HPDE6-E6E7 (cell line): ENCODE measurements at regions not wholly inside any gene's neighbourhood (a gene's known extent, or its start where the extent isn't known, plus 50 kb on each side); places are given as distances from the start of the nearest gene placed in this dataset.

ENCODE experiments used
- DNase-seq: peaks from one replicate; pipeline ENCODE4 v3.0.0; 2011; ENCODE audit warnings: missing footprints; ENCODE audit errors: extremely low spot score

DNA sequence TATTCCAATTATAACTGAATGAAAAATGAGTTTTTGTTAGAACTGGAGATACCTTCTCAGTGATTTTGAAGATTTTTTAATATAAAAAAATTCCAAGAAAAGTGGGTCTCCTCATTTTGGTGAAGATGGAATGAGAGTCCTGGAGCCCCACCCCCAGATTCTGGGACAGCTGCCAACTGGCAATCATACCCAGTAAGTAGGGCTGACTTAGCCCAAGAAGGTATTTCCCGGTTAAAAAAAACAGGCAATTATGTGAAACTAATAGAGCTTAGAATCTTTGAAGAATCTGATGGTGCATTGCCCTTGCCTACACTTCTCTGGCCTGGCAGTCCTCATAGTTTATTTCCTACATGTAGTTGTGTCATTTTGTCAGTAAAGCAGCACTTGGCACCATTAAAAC lies 52.8 kb upstream of the VWDE start:
- peak; percentile 3 for DNase-seq

DNA sequence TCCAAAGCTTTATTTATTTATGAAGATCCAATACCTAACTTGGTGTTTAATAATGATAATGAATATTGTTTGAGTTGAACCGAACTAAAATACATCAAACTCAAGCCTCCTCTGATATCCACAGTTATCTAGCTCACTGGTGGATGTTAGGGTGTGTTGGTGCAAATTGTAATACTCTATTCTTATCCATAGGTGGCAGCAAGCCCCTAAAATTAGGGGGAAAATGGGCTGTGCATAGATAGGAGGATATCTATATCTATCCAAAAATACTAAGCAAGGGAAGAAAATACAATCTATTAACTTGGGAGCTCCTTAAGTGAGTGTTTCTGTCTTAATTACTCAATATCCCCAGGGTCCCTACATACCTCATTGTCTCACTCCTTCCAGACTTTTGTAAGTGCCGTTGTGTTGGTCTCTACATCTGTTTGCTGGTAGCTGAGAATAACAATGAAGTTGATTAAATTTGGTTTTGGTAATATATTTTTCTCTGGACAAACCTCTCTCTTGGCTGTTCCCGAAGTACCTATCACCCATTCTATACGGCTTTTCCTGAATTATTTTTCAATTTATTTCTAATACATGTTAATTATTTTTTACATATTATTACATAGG lies 55.0 kb upstream of the VWDE start:
- DNase-seq = peak; percentile 35

DNA sequence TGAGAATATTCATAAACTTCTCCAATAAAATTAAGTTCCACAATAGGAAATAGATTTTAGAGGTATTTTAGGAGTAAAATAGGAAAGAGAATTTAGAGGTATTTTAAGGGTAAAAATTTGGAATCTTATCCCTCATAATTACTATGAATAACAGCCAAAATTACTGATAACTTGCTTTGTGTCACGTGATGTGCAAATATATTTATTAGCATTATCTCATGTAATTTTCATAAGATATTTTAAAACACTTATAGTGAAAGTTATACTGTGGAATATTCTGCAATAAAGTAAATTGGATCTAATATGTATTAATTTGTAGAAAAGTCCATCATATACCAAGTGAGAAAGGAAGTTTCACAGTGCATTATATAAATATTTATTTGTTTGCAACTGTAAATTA lies 64.2 kb upstream of the VWDE start:
- no peak for DNase-seq

DNA sequence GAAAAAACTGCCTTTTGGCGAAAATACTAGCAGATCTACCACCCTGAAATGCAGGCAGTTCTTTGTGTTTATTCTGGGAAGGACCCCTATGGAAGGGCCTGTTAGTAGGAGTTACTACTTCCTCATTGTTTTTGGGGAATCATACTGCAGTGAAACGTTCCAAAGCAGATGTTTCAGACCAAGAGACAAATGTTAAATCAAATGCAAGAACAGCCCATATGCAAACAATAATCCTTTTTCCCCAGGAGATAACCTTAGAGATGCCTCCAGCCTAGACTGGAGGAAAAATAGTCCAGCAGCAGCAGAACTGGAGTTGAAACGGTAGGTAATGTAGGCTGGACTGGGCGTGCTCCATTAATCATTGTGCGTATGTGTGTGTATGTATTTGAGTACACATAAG lies 65.9 kb upstream of the VWDE start:
- no peak for DNase-seq

DNA sequence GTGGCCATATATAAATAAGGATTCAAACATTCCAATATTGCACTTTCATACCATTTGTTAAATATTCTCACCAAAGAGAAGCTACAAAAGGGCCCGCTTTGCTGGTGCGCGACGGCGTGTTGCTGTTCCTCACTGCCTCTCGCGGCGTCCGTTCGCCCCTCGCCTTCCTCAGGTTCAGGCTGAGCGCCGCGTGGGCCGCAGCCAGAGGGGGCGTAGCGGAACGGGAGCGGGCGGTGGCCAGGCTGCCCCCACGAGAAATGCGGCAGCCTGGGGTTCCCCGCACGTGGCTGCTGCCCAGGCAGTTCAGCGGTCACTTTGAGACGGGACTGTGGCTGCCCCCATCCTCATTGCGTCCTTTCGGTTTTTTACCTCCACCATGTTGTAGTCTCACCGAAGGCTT lies 67.3 kb upstream of the VWDE start:
- no peak for DNase-seq

DNA sequence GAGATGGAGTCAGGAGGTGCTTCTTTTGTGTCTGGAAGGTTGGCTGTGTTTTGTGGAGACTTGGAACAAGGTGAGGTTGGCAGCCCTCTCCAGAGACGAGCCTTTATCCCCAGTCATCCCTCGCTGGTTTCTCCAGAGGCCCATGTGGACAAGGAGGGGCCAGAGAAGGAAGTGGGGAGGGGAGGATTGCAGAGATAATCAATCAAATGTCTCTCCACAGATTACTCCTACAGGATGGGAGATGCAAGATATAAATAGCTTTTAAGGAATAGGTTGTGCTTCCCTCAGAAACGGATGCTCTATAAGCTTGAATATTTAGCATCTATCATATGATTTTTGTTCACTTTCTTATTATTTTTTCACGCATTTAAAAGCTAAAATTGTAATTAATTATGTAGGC lies 70.4 kb upstream of the VWDE start:
- DNase-seq = no peak

DNA sequence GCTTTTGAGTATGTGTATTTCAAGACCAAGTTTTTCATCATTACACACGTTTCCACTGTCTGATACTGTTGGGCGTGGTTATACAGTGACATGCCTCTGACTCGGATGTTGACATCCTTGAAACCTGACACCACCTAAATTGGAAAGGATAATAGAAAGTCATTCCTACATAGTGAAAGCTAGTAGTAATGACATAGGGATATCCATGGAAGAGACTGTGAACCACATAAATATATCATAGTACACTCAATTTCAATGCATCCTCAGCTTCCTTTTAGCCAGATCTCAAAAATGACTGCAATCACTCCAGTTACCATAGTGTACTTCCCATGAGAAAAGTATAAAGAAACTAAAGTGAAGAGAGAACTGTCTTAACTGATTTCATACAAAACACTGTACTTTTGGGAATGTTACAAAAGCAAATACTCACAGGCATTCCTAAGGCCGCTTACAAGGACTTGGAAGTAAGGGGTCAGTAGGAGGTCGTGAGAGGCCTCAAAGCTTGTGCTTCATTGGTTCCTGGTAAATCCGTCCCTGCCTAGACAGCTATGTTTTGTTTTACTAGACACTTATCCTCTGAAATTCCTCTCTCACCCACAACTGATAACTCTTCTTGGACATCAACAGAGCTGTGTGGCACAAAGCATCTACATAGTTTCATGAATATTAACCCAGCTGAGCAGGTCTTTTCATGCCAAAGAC lies 71.8 kb upstream of the VWDE start:
- DNase-seq = no peak

DNA sequence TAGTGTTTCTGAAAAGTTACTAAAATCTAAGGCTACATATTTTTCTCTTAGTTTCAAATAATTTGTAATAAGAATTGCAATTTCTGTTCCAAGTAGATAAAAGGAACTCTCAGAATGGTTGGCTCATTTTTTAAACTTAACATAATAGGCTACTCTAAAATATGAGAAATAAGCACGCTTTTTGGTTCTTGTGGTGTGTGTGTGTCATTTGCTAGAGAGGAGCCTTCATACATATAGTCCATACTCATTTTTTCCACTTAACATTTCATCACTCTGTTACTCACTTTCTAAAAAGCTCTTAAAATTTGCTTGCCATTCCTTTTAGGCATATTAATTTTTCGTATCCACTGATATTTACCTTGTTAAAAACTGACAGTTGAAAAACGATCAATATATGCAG lies 74.0 kb upstream of the VWDE start:
- no peak for DNase-seq

DNA sequence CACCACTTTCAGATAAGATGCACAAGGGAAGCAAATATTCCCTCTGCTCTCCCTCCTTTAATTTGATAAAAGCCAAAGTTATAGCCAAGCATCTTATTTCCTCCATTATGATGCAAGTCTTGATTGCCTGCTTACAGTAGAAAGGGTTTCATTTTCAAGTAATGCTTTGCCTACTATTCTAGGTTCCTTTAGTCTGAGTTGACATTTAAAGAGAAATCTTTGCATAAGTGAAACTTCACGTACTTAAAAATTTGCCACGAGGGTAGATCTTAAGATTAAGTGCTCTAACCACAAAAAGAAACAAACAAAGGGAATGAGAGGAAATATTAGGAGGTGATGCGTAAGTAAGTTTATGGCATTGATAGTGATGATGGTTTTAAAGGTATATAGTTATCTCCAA lies 78.1 kb upstream of the VWDE start:
- no peak for DNase-seq

DNA sequence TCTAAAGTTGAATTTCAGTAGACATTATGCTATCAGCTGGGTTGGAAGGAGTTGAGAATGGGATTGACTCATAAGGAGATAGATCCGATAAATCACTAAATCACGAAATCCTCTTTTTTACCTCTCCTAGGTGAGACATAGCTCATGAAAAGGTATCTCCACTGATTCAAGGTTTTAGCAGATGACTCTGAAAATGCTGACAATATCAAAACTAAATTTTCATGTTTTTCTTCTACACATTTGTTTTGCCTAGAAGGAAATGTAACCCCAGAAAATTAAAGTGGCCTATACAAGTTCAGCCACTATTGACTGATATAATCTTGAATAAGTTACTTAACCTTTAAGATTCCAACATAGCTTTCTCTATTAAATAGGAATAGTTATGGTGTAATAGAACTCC lies 82.2 kb upstream of the VWDE start:
- no peak for DNase-seq

DNA sequence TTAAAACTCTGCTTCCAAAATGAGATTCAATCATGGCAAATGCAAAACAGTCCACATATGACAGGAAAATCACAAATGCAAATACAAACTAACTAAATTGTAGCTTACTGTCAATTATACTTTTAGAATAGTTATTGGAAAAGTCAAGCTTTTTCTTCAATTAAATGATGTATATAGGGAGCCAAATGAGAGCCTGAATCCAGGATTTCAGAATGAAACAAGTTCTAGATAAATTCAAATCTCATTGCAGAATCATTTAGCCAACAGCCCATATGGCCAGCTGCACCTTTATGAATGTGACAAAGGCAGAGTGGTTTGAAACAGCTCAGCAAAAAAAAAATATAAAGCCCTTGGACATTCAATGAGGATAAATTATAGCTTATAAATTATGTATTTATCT lies 82.2 kb upstream of the SCIN start:
- no peak for DNase-seq

DNA sequence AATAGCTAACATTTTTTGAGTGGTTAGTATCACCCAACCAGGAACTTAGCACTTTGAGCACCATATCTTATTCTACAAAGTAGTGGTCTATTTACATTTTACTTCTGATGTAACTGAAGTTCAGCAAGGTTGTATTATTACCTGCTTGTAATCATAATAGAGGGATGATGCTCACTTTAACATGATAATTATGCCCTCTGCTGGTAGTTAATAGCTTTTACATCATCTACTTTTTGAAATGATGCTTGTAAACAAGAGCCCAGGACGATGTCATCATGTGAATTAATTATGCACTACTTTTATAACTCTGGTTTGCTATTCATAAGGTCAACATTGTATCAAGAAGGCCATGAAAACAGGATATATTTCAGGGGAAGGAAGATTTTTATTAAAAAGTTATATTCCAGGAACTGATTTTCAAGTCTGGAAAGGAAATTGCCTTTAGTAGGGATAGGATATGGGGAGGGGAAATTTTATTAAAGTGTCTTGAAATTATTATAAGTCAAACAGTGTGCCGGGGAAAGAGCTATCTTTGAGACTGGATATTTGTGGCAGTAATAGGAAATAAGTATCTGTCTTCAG lies 80.3 kb upstream of the SCIN start:
- DNase-seq = peak; percentile 13

DNA sequence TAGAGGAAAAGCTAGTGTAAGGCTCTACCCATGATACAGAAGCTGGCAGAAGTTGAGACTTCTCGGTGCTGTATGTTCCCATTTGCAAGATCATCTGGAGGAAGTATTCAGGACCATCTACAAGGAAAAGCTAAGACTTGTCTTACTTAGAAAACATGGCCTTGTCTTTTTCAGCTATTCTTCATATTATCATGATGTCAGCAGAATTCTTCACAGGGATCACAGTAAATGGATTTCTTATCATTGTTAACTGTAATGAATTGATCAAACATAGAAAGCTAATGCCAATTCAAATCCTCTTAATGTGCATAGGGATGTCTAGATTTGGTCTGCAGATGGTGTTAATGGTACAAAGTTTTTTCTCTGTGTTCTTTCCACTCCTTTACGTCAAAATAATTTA lies 79.6 kb upstream of the SCIN start:
- DNase-seq = no peak

DNA sequence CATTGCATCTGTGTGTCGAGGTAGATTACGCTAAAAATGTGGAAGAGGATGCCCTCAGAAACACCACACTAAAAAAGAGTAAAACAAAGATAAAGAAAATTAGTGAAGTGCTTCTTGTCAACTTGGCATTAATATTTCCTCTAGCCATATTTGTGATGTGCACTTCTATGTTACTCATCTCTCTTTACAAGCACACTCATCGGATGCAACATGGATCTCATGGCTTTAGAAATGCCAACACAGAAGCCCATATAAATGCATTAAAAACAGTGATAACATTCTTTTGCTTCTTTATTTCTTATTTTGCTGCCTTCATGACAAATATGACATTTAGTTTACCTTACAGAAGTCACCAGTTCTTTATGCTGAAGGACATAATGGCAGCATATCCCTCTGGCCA lies 79.0 kb upstream of the SCIN start:
- no peak for DNase-seq

DNA sequence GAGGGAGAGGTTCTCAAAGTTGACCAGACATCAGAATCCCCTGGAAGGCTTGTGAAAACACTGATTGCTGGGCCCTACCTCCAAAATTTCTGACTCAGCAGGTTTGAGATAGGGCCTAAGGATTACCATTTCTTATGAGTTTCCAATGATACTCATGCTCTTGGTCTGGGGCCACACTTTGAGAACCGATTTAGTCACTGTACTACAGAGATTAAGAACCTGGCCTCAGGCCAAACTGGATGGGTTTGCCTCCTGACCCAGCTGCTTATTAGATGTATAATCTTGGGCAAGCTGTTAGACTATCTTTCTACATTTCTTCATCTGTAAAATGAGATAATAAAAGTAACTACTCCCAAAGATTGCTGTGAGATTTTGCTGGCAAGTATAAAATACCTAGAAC lies 77.1 kb upstream of the SCIN start:
- no peak for DNase-seq

DNA sequence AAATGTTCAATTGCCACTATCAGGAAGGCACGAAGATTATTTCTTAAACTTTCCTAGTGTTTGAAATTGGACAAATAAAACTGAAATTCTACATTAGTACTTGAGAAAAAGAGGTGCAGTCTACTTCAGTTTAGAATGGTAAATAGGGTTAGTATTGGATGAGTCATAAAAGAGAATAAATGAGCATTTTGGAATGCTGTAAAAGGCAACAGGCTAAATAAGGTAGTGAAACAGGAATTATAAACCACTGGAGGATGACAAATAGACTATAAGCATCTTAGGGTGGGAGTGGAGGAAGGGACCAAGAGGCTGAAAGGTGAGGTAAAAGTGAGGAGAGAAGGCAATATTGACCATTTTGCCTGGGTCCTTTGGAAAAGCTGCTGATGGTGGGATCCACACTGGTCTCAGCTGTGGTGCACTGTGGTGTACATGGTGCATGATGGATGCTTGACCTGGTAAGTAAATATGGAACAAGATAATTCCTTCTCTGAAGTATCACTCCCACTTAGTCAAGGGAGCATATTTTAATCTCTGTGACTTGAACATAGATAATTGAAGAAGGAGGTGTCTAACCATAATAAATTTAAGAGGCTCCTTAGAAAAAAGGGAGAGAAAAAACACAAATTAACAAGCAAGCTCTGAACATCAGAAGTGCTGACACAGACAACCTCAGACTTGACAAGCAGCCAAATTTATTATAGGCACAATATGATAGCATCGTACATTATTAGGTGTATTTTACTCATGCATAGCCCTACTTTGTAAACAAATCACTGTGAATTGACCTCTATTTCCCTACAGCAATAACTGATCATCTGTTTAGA lies 76.4 kb upstream of the SCIN start:
- DNase-seq = no peak

DNA sequence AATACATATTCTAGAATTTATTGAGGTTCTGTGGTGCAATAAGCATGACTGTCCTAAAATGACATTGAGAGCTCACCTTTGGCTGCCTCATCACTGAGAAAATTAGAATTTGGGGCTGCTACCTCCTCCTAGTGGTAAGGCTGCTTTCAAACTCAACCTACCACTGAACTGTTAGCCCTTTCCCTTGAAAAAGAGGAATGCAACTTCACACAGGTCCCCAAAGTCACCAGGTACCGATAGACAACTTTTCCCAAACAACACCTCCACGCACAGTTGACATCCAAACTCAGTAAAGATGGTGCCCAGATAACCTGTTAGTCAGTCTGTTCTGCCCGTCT lies 75.9 kb upstream of the SCIN start:
- no peak for DNase-seq

DNA sequence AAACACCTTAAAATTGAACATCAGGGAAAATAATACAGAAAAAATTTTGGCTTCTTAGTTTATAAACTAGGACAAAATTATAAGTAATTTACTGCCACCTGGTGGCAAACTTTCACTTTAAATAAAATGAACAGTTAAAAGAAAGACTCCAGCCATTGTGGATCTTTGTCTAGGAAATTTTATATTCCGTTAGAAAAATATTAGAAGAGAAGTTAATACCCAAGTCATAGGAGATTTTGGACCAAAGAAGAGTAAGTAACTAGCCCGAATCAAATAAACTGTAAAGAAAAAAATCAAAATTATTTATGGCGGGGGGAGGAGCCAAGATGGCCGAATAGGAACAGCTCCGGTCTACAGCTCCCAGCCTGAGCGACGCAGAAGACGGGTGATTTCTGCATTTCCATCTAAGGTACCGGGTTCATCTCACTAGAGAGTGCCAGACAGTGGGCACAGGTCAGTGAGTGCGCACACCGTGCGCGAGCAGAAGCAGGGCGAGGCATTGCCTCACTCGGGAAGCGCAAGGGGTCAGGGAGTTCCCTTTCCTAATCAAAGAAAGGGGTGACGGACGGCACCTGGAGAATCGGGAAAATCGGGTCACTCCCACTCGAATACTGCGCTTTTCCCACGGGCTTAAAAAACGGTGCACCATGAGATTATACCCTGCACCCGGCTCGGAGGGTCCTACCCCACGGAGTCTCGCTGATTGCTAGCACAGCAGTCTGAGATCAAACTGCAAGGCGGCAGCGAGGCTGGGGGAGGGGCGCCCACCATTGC lies 73.4 kb upstream of the SCIN start:
- peak; percentile 15 for DNase-seq

DNA sequence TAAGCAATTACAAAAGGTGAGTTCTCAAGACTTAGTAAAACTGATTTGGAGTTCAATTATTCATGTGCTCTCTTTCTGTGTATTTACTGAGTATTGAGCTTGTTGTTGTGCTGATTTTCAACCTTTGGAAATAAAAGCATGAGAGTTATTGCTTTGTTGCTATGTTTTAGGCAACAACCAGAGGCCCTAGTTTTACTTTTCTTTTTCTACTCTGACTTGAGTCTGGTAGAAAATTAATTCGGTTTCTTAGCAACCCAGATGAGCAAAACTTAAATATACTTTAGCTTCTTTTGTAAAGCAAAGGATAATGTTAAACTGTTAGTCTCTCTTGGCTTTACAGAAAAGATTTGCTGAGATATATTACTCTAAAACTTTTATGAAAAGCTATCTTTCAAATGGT lies 66.4 kb upstream of the SCIN start:
- no peak for DNase-seq

DNA sequence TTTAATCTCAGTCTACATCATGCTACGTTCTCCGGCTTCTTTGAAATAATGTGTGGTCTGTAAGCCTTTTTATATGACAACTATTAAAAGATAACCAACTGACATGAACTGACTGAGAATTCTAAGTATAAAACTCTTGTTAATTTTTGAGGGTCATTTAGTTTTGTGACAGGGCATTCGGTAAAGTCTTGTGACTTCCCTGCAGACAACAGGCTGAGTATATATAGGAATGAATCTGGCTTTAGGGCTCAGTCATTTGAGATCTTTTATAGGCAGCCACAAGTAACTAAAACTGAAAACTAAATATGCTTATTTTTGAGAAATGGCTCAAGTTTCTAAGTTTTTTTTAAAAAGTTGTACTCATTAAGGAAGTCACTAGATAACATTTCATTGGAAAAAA lies 62.5 kb upstream of the SCIN start:
- DNase-seq = no peak

DNA sequence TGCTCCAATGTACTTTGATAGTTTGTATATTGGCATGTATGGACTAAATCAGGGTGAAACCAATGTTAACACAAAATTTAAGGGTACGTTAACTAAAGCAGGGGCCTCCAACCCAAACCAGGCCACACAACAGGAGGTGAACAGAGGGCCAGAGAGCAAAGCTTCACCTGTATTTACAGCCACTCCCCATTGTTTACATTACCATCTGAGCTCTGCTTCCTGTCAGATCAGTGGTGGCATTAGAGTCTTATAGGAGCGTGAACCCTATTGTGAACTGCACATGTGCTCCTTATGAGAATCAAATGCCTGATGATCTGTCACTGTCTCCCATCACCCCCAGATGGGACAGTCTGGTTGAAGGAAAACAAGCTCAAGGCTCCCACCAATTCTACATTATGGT lies 62.0 kb upstream of the SCIN start:
- DNase-seq = no peak

DNA sequence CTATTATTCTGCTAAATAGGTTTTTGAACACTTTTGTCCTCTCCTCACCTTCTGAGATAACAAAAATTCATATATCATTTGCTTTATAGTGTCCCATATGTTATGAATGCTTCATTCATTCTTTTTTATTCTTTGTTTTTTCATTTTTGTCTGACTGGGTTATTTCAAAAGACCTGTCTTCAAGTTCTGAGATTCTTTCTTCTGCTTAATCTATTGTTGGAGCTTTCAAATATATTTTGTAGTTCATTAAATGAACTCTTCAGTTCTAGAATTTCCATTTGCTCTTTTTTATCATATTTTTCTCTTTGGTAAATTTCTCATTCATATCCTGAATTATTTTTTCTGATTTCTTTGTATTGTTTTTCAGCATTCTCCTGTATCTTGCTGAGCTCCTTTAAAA lies 53.1 kb upstream of the SCIN start:
- DNase-seq = no peak
